ENCODE measurements at regions not wholly inside any gene's neighbourhood (a gene's known extent, or its start where the extent isn't known, plus 50 kb on each side); places are given as distances from the start of the nearest gene placed in this dataset.

DNA sequence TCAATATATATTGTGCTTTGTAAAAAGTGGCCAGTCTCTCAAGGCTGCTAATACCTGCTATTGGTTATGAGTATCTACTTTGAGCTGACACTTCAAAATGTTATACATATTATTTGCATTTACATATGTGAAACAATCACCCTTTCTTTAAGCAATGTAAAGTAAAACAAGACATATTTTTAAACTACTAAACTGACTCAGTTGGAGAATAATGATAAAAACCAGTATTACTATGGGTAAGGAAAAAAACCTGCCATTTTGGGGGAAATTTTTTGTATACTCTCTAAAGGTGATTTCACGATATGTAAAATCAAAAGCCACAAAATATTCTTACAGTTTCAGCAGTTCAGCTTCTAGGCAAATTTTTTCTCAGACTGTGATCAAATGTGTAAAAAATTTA lies 232.3 kb downstream of the PRL start:
- no peak for TF ChIP-seq CTCF (conservative IDR thresholded peaks at IDR 0.05)
- Histone ChIP-seq H3K23ac (ENCODE audit: insufficient read length, low read depth, low read length) (no peak overlapping the region), H2BK120ac (ENCODE audit: low read depth, low read length, poor library complexity, severe bottlenecking) (no peak overlapping the region), H2AK5ac (ENCODE audit: insufficient read length, low read length) (no peak overlapping the region), H3K9ac (ENCODE audit: extremely low read depth, insufficient read length, low read length) (no peak overlapping the region), H2BK12ac (ENCODE audit: insufficient read length, low read depth, low read length) (no peak overlapping the region), H3K27me3 (ENCODE audit: insufficient read depth, low read length) (no peaks in the 10 kb centered on the region), H3K23me2 (ENCODE audit: insufficient read length, low read depth, low read length, poor library complexity, severe bottlenecking) (no peaks in the 10 kb centered on the region), H3K4ac (ENCODE audit: low read depth, low read length) (no peak overlapping the region), H3K4me1 (ENCODE audit: insufficient read depth, low read length) (no peaks in the 10 kb centered on the region), H4K91ac (ENCODE audit: insufficient read length, low read depth, low read length) (no peak overlapping the region), H4K20me1 (ENCODE audit: control insufficient read depth, insufficient read depth, insufficient read length) (no peaks in the 10 kb centered on the region), H2AFZ (ENCODE audit: low read length) (no peak overlapping the region), H4K5ac (ENCODE audit: insufficient read length, low read depth, low read length) (no peak overlapping the region), H3K14ac (ENCODE audit: insufficient read depth, low read length) (no peak overlapping the region), H3K79me2 (ENCODE audit: insufficient read depth, low read length) (no peaks in the 10 kb centered on the region), H3K79me1 (ENCODE audit: insufficient read depth, low read depth, low read length, poor library complexity, severe bottlenecking) (no peaks in the 10 kb centered on the region), H4K8ac (replicated peaks; ENCODE audit: insufficient read length, low read depth, low read length) (no peak overlapping the region), H3K18ac (ENCODE audit: insufficient read length, low read depth, low read length) (no peak overlapping the region), H3T11ph (ENCODE audit: low read length) (no peak overlapping the region), H3K4me2 (ENCODE audit: insufficient read depth, insufficient read length, low read length) (no peak overlapping the region), H3K56ac (ENCODE audit: insufficient read length, low read depth, low read length) (no peak overlapping the region), H3K9me3 (ENCODE audit: control insufficient read depth, low read depth, low read length) (no peaks in the 10 kb centered on the region), H2BK15ac (ENCODE audit: low read depth, low read length) (no peak overlapping the region), H3K27ac (ENCODE audit: insufficient read length, low read depth, low read length) (no peak overlapping the region), H2BK5ac (ENCODE audit: insufficient read length, low read length) (no peak overlapping the region), H2BK20ac (ENCODE audit: low read depth, low read length, poor library complexity, severe bottlenecking) (no peak overlapping the region)
- peaks cover 10 to 17% of the 10 kb centered on the region in 2 experiments for H3K4me1 Mint-ChIP-seq
- H3K36me3 Mint-ChIP-seq (ENCODE audit: insufficient read depth in 1 of 3, low read depth in 3 of 3) = peaks cover 20 to 27% (median 25%) of the 10 kb centered on the region in 3 experiments; a peak in 6 of 7 replicates
- no CpG with 5 or more reads among the region's 1 CpG for WGBS (ENCODE audit: extremely low coverage, insufficient read length, low lambda C conversion rate)
- H3K27me3 Mint-ChIP-seq (ENCODE audit: low read depth) = no peaks in the 10 kb centered on the region
- H3K4me3 Mint-ChIP-seq = no peak overlapping the region
- no peaks in the 10 kb centered on the region for H3K9me3 Mint-ChIP-seq
- no peak overlapping the region for H3K27ac Mint-ChIP-seq
- no peak for DNase-seq
